Kidney (tissue), 13 donors: ENCODE measurements at regions not wholly inside any gene's neighbourhood (a gene's known extent, or its start where the extent isn't known, plus 50 kb on each side); places are given as distances from the start of the nearest gene placed in this dataset.

Experiments
- DNase-seq, 5 donors: peaks; one replicate each; pipeline ENCODE4 v3.0.0-alpha.2; 2013 to 2020
- FAIRE-seq: peaks from 2 replicates; lab custom pipeline; 2012; peaks lifted over from hg19 to GRCh38; lab: Jason Lieb, UNC
- H3K27ac ChIP-seq, 2 donors: one replicate each; pipeline ENCODE4 v1.7.0; 2013; ENCODE audit warnings: low read depth in 2 of 2, low read length in 2 of 2, inconsistent platforms in 1 of 2
- H3K27me3 ChIP-seq: one replicate; pipeline ENCODE4 v1.7.1; 2013; ENCODE audit warnings: low read length, inconsistent platforms; ENCODE audit not compliant: control insufficient read depth, insufficient read depth
- H3K36me3 ChIP-seq, 3 donors: one replicate each; pipeline versions ENCODE4 v1.7.0 to v1.7.1; 2013; ENCODE audit warnings: low read length in 3 of 3, control low read depth in 1 of 3, inconsistent platforms in 1 of 3; ENCODE audit not compliant: insufficient read depth in 3 of 3, control insufficient read depth in 2 of 3
- H3K4me1 ChIP-seq, 3 donors: one replicate each; pipeline versions ENCODE4 v1.7.0 to v1.7.1; 2013; ENCODE audit warnings: low read length in 3 of 3, inconsistent platforms in 1 of 3, low read depth in 1 of 3; ENCODE audit not compliant: control insufficient read depth in 2 of 3, insufficient read depth in 2 of 3
- H3K4me3 ChIP-seq, 3 donors: one replicate each; pipeline versions ENCODE4 v1.7.0 to v1.8.1; 2013; ENCODE audit warnings: low read length in 3 of 3, control low read depth in 1 of 3, inconsistent platforms in 1 of 3
- H3K9ac ChIP-seq, 3 donors: one replicate each; pipeline versions ENCODE4 v1.7.0 to v1.7.1; 2013; ENCODE audit warnings: low read length in 3 of 3, control low read depth in 1 of 3, inconsistent platforms in 1 of 3
- H3K9me3 ChIP-seq, 3 donors: one replicate each; pipeline versions ENCODE4 v1.7.0 to v1.7.1; 2013; ENCODE audit warnings: low read length in 3 of 3, control low read depth in 1 of 3, inconsistent platforms in 1 of 3; ENCODE audit not compliant: control insufficient read depth in 2 of 3, insufficient read depth in 1 of 3
- CTCF ChIP-seq: IDR thresholded peaks from 3 replicates; pipeline ENCODE4 v1.5.1; 2012; ENCODE audit warnings: mild to moderate bottlenecking, moderate library complexity, borderline replicate concordance; ENCODE audit not compliant: insufficient read depth; ENCODE audit errors: extremely low read depth
- intact Hi-C: fragments of 100-400 bp; cut with DNase I; formaldehyde crosslinking; loops from one replicate; pipeline ENCODE4 v1.11.1; 2022
- donor health status: control.
- donor health status: control.
- donor health status: control.
- donor health status: control.
- donor health status: control.
- donor health status: DM: yes; HTN: yes; CAD: no.
- donor health status: Normal renal cell carcinoma (clear cell type).

DNA sequence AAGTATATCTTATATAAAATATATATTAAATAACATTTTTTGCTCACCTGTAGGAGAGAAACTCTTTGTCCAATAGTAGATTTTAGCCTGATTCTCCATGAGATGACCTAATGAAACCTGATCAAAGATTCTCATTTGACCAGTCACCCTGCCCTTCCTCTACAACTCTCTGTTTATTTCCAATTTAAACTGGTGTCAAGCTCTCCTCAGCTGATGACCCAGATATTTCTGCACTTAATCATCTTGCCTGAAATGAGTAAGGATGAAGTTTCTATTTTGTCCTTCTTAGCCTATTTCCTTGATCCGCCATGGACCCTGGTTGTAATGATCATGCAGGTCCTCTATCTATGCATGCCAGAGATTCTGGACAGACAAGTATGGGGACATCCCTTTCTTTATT is 179.3 kb upstream of the FGF10 start:
- H3K36me3 ChIP-seq = no peaks in the 10 kb centered on the region
- no peak overlapping the region for H3K9ac ChIP-seq
- no peaks in the 10 kb centered on the region for H3K27me3 ChIP-seq
- DNase-seq (no peak), FAIRE-seq (no peak)
- H3K9me3 ChIP-seq = no peaks in the 10 kb centered on the region
- intact Hi-C loops = no loop called here
- no peaks in the 10 kb centered on the region for H3K4me1 ChIP-seq
- no peak overlapping the region for H3K27ac ChIP-seq
- TF ChIP-seq CTCF = no peak
- no peak overlapping the region for H3K4me3 ChIP-seq

DNA sequence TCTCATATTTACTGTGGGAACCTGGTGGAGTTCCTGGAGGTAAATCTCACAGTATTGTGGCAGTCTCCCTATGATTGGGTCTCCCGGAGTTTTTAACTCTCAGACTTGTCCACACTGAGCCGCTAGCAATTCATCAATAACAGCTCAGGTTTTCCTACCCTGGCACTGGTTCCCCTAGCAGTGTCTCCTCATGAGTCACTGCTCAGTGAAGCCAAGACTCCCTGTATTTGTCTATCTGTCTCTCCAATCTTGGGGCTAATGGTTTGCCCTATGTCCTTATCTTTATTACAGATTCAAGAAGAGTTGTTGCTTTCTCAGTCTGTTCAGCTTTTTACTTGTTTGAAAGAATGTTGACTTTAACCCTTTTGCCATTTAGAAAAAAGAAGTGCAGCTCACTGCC is 176.7 kb upstream of the FGF10 start:
- FAIRE-seq (no peak), DNase-seq (no peak)
- Histone ChIP-seq H3K27me3 (no peaks in the 10 kb centered on the region), H3K4me1 (no peaks in the 10 kb centered on the region), H3K36me3 (no peaks in the 10 kb centered on the region), H3K9ac (no peak overlapping the region), H3K27ac (no peak overlapping the region), H3K9me3 (no peaks in the 10 kb centered on the region), H3K4me3 (no peak overlapping the region)
- no peak for TF ChIP-seq CTCF
- intact Hi-C loops = no loop called here

DNA sequence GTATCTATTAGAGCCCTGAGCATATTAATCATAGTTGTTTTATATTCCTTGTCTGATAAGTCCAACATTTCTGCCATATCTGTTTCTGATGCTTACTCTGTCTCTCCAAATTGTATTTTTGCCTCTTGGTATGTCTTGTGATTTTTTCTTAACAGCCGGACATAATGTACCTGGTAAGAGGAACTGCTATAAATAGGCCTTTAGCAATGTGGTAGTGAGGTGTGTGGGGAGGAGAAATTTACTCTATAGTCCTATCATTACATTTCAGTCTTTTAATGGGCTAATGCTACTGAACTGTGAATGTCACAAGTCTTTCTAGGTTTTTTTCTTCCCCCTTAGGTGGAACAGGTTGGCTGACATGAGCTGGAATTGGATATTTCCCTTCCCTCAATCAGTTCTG is 176.1 kb upstream of the FGF10 start:
- intact Hi-C loops = no loop called here
- H3K27ac ChIP-seq = no peak overlapping the region
- FAIRE-seq = no peak

More for the DNA sequence above, 176.1 kb upstream of the FGF10 start:
- H3K4me3 ChIP-seq = no peak overlapping the region
- no peaks in the 10 kb centered on the region for H3K27me3 ChIP-seq
- H3K36me3 ChIP-seq = no peaks in the 10 kb centered on the region
- no peaks in the 10 kb centered on the region for H3K4me1 ChIP-seq
- H3K9ac ChIP-seq = no peak overlapping the region
- TF ChIP-seq CTCF = no peak
- no peak for DNase-seq
- H3K9me3 ChIP-seq = no peaks in the 10 kb centered on the region
